Mucosa of descending colon (tissue), 3 donors: ENCODE measurements at regions not wholly inside any gene's neighbourhood (a gene's known extent, or its start where the extent isn't known, plus 50 kb on each side); places are given as distances from the start of the nearest gene placed in this dataset.

Experiments
- ATAC-seq: fragments of 200-7000 bp; cut with Tn5 transposase; one replicate; pipeline ENCODE4 v1.9.1; 2020; ENCODE audit warnings: mild to moderate bottlenecking, moderate library complexity
- DNase-seq, 3 donors: peaks; one replicate each; pipeline ENCODE4 v3.0.0-alpha.2; 2020
- H3K36me3 ChIP-seq: fragments of 200-600 bp; one replicate; pipeline ENCODE4 v1.8.0; 2021; ENCODE audit warnings: low read depth, mild to moderate bottlenecking
- H3K4me1 ChIP-seq: fragments of 200-600 bp; one replicate; pipeline ENCODE4 v1.8.0; 2021; ENCODE audit warnings: low read depth, mild to moderate bottlenecking
- H3K4me3 ChIP-seq: fragments of 200-600 bp; one replicate; pipeline ENCODE4 v1.8.0; 2021; ENCODE audit warnings: mild to moderate bottlenecking
- H3K9me3 ChIP-seq: fragments of 200-600 bp; one replicate; pipeline ENCODE4 v1.8.0; 2021; ENCODE audit warnings: mild to moderate bottlenecking
- intact Hi-C, 2 donors: fragments of 100-400 bp; cut with DNase I in 1 of 2; cut with micrococcal nuclease in 1 of 2; formaldehyde crosslinking; loops; one replicate each; pipeline versions ENCODE4 v1.11.0 to v1.11.1; 2022; cut with DNase I, micrococcal nuclease
- TF ChIP-seq, protein P1 (sequence below): fragments of 200-600 bp; IDR thresholded peaks from one replicate; pipeline ENCODE4 v1.8.0; 2022; ENCODE audit warnings: antibody characterized with exemption, mild to moderate bottlenecking
- donor health status: DM: no; HTN: no; CAD: no; lungs with moderate emphysema.
- donor health status: DM: no; HTN: no; CAD: no.
- donor health status: DM: no; HTN: yes; CAD: no.

- H3K4me1 ChIP-seq = no peaks in the 10 kb centered on the region
- peaks cover 35% of the 10 kb centered on the region for H3K9me3 ChIP-seq
- intact Hi-C loops = no loop called here
- TF ChIP-seq, protein P1, sequence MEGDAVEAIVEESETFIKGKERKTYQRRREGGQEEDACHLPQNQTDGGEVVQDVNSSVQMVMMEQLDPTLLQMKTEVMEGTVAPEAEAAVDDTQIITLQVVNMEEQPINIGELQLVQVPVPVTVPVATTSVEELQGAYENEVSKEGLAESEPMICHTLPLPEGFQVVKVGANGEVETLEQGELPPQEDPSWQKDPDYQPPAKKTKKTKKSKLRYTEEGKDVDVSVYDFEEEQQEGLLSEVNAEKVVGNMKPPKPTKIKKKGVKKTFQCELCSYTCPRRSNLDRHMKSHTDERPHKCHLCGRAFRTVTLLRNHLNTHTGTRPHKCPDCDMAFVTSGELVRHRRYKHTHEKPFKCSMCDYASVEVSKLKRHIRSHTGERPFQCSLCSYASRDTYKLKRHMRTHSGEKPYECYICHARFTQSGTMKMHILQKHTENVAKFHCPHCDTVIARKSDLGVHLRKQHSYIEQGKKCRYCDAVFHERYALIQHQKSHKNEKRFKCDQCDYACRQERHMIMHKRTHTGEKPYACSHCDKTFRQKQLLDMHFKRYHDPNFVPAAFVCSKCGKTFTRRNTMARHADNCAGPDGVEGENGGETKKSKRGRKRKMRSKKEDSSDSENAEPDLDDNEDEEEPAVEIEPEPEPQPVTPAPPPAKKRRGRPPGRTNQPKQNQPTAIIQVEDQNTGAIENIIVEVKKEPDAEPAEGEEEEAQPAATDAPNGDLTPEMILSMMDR = no peak
- ATAC-seq (no peak), DNase-seq (no peak)
- H3K36me3 ChIP-seq = no peaks in the 10 kb centered on the region
- H3K4me3 ChIP-seq = no peak overlapping the region
Observed at GRCh38 chr5:29852329-29852728, 1341.2 kb upstream of the CDH6 start.

DNA sequence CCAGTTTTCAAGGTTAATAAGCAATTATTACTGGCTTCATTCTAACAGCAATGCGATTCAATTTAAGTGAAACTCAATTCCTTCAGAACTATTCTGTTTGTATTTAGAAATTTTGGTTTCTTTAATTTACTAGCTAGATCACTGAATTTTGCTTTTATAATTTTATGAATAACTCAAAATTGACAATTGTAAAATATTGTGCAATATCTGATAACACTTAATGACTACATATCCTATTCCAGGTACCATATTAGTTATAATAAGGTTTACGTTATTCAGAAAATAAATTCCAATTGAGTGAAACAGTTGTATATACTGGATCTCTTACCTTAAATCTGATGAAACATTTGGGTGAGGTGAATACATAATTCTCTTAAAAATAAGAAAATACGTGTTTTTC is 1348.3 kb upstream of the CDH6 start:
- TF ChIP-seq, protein P1 = no peak
- H3K4me3 ChIP-seq = no peak overlapping the region
- intact Hi-C loops = no loop called here
- H3K9me3 ChIP-seq = peaks cover 34% of the 10 kb centered on the region
- ATAC-seq (no peak), DNase-seq (no peak)
- no peaks in the 10 kb centered on the region for H3K4me1 ChIP-seq
- no peaks in the 10 kb centered on the region for H3K36me3 ChIP-seq

DNA sequence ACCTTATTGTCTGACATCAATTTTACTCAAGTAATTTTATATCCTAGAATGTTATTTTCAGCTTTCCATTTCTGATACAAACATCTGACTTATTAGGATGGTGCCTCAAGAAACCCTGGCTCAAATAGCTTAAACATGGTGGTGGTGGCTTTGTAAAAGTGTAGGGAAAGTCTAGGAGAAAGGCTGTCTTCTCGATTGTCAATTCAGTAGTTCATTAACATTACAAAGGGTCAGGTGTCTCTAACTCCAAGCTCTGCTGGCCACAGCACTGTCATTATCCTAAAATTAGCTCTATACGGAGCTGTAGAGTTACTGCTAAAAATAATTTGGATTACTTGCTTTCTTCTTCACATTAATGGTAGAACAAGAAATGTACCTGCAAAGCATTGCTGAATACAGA is 1360.1 kb upstream of the CDH6 start:
- TF ChIP-seq, protein P1 = no peak
- Histone ChIP-seq H3K9me3 (peaks cover 34% of the 10 kb centered on the region), H3K4me3 (no peak overlapping the region), H3K4me1 (no peaks in the 10 kb centered on the region), H3K36me3 (no peaks in the 10 kb centered on the region)
- DNase-seq = no peak
- no peak for ATAC-seq
- intact Hi-C loops = no loop called here

DNA sequence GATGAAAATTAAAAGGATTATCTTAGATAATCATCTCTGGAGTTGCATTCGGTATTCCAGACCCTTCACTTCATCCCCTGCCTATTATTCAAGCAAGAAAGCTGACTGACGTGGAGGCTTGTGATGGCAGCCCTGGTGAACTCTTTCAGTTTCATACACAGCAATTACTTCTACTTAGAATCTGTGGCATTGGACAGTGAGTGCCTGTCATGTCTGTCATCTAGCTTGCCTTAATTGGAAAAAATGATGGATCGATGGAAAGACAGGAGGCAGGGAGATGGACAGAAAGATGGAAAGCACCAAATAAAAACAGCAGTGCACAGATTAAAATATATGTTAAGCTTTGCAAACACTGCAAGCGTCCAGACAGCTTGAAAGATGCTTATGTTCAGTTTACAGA is 1371.0 kb upstream of the CDH6 start:
- peaks cover 22% of the 10 kb centered on the region for H3K9me3 ChIP-seq
- DNase-seq (no peak), ATAC-seq (no peak)

GRCh38 chr5:29811914-29812679 is 1381.4 kb upstream of the CDH6 start:
- intact Hi-C loops = no loop called here
- TF ChIP-seq, protein P1 = no peak
- no peaks in the 10 kb centered on the region for H3K36me3 ChIP-seq
- peaks cover 17% of the 10 kb centered on the region for H3K9me3 ChIP-seq
- no peak for DNase-seq
- no peaks in the 10 kb centered on the region for H3K4me1 ChIP-seq
- H3K4me3 ChIP-seq = no peak overlapping the region
- ATAC-seq = no peak

More for the DNA sequence above, 1371.0 kb upstream of the CDH6 start:
- H3K4me3 ChIP-seq = no peak overlapping the region
- H3K36me3 ChIP-seq = no peaks in the 10 kb centered on the region
- intact Hi-C loops = no loop called here
- H3K4me1 ChIP-seq = no peaks in the 10 kb centered on the region
- TF ChIP-seq, protein P1 = no peak
